ENCODE measurements at regions not wholly inside any gene's neighbourhood (a gene's known extent, or its start where the extent isn't known, plus 50 kb on each side); places are given as distances from the start of the nearest gene placed in this dataset.

GRCh38 chr12:24077161-24077560, 127.7 kb upstream of the SOX5 start (continued):
- TF ChIP-seq, protein P1, sequence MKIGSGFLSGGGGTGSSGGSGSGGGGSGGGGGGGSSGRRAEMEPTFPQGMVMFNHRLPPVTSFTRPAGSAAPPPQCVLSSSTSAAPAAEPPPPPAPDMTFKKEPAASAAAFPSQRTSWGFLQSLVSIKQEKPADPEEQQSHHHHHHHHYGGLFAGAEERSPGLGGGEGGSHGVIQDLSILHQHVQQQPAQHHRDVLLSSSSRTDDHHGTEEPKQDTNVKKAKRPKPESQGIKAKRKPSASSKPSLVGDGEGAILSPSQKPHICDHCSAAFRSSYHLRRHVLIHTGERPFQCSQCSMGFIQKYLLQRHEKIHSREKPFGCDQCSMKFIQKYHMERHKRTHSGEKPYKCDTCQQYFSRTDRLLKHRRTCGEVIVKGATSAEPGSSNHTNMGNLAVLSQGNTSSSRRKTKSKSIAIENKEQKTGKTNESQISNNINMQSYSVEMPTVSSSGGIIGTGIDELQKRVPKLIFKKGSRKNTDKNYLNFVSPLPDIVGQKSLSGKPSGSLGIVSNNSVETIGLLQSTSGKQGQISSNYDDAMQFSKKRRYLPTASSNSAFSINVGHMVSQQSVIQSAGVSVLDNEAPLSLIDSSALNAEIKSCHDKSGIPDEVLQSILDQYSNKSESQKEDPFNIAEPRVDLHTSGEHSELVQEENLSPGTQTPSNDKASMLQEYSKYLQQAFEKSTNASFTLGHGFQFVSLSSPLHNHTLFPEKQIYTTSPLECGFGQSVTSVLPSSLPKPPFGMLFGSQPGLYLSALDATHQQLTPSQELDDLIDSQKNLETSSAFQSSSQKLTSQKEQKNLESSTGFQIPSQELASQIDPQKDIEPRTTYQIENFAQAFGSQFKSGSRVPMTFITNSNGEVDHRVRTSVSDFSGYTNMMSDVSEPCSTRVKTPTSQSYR (CRISPR knock-in tag; IDR thresholded peaks at IDR 0.05): no peak
- no peak for TF ChIP-seq ATF3 (CRISPR knock-in tag; conservative IDR thresholded peaks at IDR 0.05)
- no peak for TF ChIP-seq ARID4B (CRISPR knock-in tag; IDR thresholded peaks at IDR 0.05; ENCODE audit: borderline replicate concordance)
- no peak for TF ChIP-seq FOXP4 (CRISPR knock-in tag; IDR thresholded peaks at IDR 0.05)

DNA sequence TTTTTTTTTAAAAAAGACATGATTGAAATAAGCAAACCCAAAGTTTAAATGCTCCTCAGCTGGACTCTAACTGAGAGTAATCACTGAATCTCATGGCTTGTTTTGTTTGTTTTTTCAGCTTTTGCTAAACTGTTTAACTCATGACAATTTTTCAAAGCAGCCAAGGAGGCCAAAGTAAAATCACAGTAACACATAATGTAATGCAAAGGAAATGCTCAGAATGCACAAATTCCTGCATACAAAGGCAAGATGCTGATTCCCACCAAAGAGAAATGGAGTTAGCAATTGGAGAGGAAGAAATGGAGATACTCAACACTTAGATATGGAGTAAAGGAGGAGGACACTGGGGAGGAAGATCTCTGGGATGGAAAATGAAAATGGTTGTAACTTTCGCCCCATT, 126.2 kb upstream of the SOX5 start:
- ChIA-PET CTCF (no interaction called here), POLR2A (no interaction called here)
- DNase-seq (ENCODE audit: low spot score): no peak
- Mint-ChIP-seq H3K27ac (no peak overlapping the region), H3K36me3 (no peaks in the 10 kb centered on the region), H3K9me3 (no peaks in the 10 kb centered on the region), H3K27me3 (ENCODE audit: low read depth) (no peaks in the 10 kb centered on the region), H3K4me1 (peaks cover 14% of the 10 kb centered on the region), H3K4me3 (no peak overlapping the region)
- TF ChIP-seq, protein P2, sequence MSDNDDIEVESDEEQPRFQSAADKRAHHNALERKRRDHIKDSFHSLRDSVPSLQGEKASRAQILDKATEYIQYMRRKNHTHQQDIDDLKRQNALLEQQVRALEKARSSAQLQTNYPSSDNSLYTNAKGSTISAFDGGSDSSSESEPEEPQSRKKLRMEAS (CRISPR knock-in tag; IDR thresholded peaks at IDR 0.05): no peak
- TF ChIP-seq CREB1 (CRISPR knock-in tag; IDR thresholded peaks at IDR 0.05) (no peak), ERG (CRISPR knock-in tag; IDR thresholded peaks at IDR 0.05) (no peak), ZNF219 (CRISPR knock-in tag; IDR thresholded peaks at IDR 0.05; ENCODE audit: borderline replicate concordance) (no peak), PREB (CRISPR knock-in tag; IDR thresholded peaks at IDR 0.05; ENCODE audit: borderline replicate concordance) (no peak), GABPB1 (CRISPR knock-in tag; IDR thresholded peaks at IDR 0.05) (no peak)
- ATAC-seq: no peak

Measured in WTC11 (cell line).